ENCODE measurements at regions not wholly inside any gene's neighbourhood (a gene's known extent, or its start where the extent isn't known, plus 50 kb on each side); places are given as distances from the start of the nearest gene placed in this dataset.
"Not testable (repeated sequence)": the region's sequence is repeated elsewhere in the genome, so short reads cannot be mapped to it uniquely, and the experiment has no call there.

DNA sequence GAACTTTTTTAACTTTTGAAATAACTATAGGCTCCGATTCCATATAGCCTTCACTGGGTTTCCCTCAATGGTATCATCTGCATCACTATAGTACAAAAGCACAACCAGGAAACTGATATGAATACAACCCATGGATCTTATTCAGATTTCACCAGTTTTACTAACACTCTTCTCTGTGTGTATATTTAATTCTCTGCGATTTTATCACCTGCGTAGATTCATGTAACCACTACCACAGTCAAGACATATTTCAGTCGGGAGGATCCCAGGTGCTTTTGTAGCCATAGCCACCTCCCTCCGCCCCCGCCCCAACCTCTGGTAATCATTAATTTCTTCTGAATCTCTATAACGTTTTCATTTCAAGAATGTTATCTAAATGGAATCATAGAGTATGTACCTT lies 82.8 kb upstream of the C7orf33 start:
- ChIA-PET POLR2A (no interaction called here), CTCF (no interaction called here)
- Histone ChIP-seq H3K4me3 (ENCODE audit: control insufficient read depth in 1 of 7, extremely low read depth in 1 of 7, insufficient read depth in 4 of 7, low read depth in 2 of 7, low read length in 6 of 7) (no peak overlapping the region), H3K36me3 (ENCODE audit: control insufficient read depth in 4 of 4, insufficient read depth in 4 of 4, low read length in 3 of 4) (no peaks in the 10 kb centered on the region), H3K27ac (ENCODE audit: insufficient read depth in 1 of 2, low read depth in 1 of 2, low read length in 2 of 2, poor library complexity in 1 of 2, severe bottlenecking in 2 of 2) (no peak overlapping the region), H3K9me3 (ENCODE audit: control extremely low read depth in 1 of 5, control insufficient read depth in 4 of 5, insufficient read depth in 2 of 5, low read depth in 1 of 5, low read length in 4 of 5) (no peaks in the 10 kb centered on the region), H3K4me1 (ENCODE audit: control extremely low read depth in 1 of 4, control insufficient read depth in 4 of 4, insufficient read depth in 4 of 4, low read length in 3 of 4) (no peaks in the 10 kb centered on the region), H3K27me3 (replicated peaks in 2 of 5; ENCODE audit: control insufficient read depth in 4 of 5, insufficient read depth in 5 of 5, low read length in 4 of 5) (peaks cover 0 to 2% (median 0%) of the 10 kb centered on the region in 5 experiments)
- DNase-seq = no peak
- 100% methylated on average over 3 of the region's 7 CpGs for WGBS (ENCODE audit: insufficient coverage)

- Histone ChIP-seq H3K27ac (ENCODE audit: insufficient read depth in 1 of 2, low read depth in 1 of 2, low read length in 2 of 2, poor library complexity in 1 of 2, severe bottlenecking in 2 of 2) (no peak overlapping the region), H3K4me3 (ENCODE audit: control insufficient read depth in 1 of 7, extremely low read depth in 1 of 7, insufficient read depth in 4 of 7, low read depth in 2 of 7, low read length in 6 of 7) (no peak overlapping the region), H3K27me3 (replicated peaks in 2 of 5; ENCODE audit: control insufficient read depth in 4 of 5, insufficient read depth in 5 of 5, low read length in 4 of 5) (no peaks in the 10 kb centered on the region), H3K9me3 (ENCODE audit: control extremely low read depth in 1 of 5, control insufficient read depth in 4 of 5, insufficient read depth in 2 of 5, low read depth in 1 of 5, low read length in 4 of 5) (peaks cover 0 to 1% (median 0%) of the 10 kb centered on the region in 5 experiments), H3K4me1 (ENCODE audit: control extremely low read depth in 1 of 4, control insufficient read depth in 4 of 4, insufficient read depth in 4 of 4, low read length in 3 of 4) (no peaks in the 10 kb centered on the region), H3K36me3 (ENCODE audit: control insufficient read depth in 4 of 4, insufficient read depth in 4 of 4, low read length in 3 of 4) (no peaks in the 10 kb centered on the region)
- ChIA-PET POLR2A (no interaction called here), CTCF (no interaction called here)
- 89% methylated on average over 3 of the region's 4 CpGs for WGBS (ENCODE audit: insufficient coverage)
- no peak for DNase-seq
Observed at GRCh38 chr7:148514236-148514635, 76.3 kb upstream of the C7orf33 start.

DNA sequence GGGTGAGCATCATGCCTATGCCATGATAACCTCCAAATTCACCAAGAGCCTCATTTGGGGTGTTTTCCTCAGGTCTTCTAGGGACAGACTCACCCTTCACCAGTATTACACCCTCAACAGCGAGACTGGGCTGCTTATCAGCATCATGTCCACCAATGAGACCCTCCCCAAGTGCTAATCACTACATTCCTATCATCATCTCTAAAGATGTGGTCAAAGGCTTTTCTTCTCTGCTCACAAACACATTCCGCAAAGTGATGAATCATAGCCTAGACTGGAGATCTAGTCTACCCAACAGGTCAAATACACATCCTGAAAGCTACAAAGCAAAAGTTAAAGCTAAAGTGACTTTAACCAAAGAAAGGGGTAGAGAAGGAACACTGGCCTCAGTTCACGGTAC lies 75.3 kb upstream of the C7orf33 start:
- Histone ChIP-seq H3K27me3 (replicated peaks in 2 of 5; ENCODE audit: control insufficient read depth in 4 of 5, insufficient read depth in 5 of 5, low read length in 4 of 5) (no peaks in the 10 kb centered on the region), H3K27ac (ENCODE audit: insufficient read depth in 1 of 2, low read depth in 1 of 2, low read length in 2 of 2, poor library complexity in 1 of 2, severe bottlenecking in 2 of 2) (no peak overlapping the region), H3K9me3 (ENCODE audit: control extremely low read depth in 1 of 5, control insufficient read depth in 4 of 5, insufficient read depth in 2 of 5, low read depth in 1 of 5, low read length in 4 of 5) (peaks cover 0 to 1% (median 0%) of the 10 kb centered on the region in 5 experiments), H3K36me3 (ENCODE audit: control insufficient read depth in 4 of 4, insufficient read depth in 4 of 4, low read length in 3 of 4) (no peaks in the 10 kb centered on the region), H3K4me1 (ENCODE audit: control extremely low read depth in 1 of 4, control insufficient read depth in 4 of 4, insufficient read depth in 4 of 4, low read length in 3 of 4) (no peaks in the 10 kb centered on the region), H3K4me3 (ENCODE audit: control insufficient read depth in 1 of 7, extremely low read depth in 1 of 7, insufficient read depth in 4 of 7, low read depth in 2 of 7, low read length in 6 of 7) (no peak overlapping the region)
- no peak for DNase-seq
- CTCF ChIA-PET = no interaction called here
- POLR2A ChIA-PET = no interaction called here
- WGBS (ENCODE audit: insufficient coverage) = 95% methylated on average over 2 of the region's 3 CpGs

DNA sequence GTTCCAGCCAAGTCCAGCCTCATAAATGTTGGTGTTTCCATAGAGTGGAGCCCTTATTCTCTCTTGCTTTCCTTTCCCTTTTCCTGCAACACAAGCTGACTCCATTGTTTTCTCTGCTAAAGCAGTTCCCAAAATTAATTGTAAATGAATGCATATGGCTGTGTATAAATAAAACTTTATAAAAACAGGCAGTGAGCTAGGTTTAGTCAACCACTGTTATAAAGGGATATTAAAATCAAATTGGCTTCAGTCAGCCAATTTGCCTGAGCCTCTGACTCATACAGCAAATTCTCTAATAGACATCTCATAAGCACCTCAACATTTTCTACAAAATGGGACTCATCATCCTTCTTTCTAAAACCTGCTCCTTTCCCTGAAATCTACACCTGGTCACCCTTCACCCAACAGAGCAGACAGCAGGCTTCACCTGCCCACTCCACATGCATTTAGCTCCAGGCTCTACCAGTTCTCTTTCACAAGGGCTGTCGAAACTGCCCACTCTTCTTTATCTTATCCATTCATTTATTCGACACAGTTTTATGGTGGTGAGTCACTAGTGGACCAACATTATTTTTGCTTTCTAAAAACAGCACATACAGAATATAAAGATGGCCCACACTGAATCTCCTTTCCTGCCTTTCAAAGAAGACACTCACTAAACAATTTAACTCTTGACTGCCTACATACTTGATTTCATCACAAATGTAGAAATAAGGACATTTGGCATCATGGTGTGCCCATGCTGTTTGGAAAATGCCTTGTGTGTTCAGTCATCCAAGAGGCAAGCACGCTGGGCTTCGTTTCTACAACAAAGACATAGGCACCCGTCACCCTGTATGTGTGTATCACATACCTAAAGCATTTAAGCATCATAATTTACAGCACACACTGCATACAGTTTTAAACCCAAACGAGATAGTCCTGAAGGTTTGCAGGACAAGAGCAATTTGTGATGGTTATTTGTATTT lies 74.6 kb upstream of the C7orf33 start:
- WGBS (ENCODE audit: insufficient coverage) = 75% methylated on average over 4 of the region's 6 CpGs
- no peaks in the 10 kb centered on the region for H3K4me1 ChIP-seq (ENCODE audit: control extremely low read depth in 1 of 4, control insufficient read depth in 4 of 4, insufficient read depth in 4 of 4, low read length in 3 of 4)

DNA sequence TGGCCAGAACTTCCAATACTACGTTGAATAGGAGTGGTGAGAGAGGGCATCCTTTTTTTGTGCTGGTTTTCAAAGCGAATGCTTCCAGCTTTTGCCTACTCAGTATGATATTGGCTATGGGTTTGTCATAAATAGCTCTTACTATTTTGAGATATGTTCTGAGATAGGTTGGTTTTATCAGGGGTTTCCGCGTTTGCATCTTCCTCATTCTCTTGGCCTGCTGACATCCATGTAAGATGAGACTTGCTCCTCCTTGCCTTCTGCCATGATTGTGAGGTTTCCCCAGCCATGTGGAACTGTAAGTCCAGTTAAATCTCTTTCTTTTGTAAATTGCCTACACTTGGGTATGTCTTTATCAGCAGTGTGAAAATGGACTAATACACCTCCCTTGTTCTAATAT lies 71.2 kb upstream of the C7orf33 start:
- no CpG with 5 or more reads among the region's 4 CpGs for whole genome bisulfite sequencing (ENCODE audit: insufficient coverage)
- not testable (repeated sequence) for H3K4me3 ChIP-seq (ENCODE audit: control insufficient read depth in 1 of 7, extremely low read depth in 1 of 7, insufficient read depth in 4 of 7, low read depth in 2 of 7, low read length in 6 of 7); H3K27me3 ChIP-seq (replicated peaks in 2 of 5; ENCODE audit: control insufficient read depth in 4 of 5, insufficient read depth in 5 of 5, low read length in 4 of 5); H3K4me1 ChIP-seq (ENCODE audit: control extremely low read depth in 1 of 4, control insufficient read depth in 4 of 4, insufficient read depth in 4 of 4, low read length in 3 of 4); H3K9me3 ChIP-seq (ENCODE audit: control extremely low read depth in 1 of 5, control insufficient read depth in 4 of 5, insufficient read depth in 2 of 5, low read depth in 1 of 5, low read length in 4 of 5); H3K36me3 ChIP-seq (ENCODE audit: control insufficient read depth in 4 of 4, insufficient read depth in 4 of 4, low read length in 3 of 4); H3K27ac ChIP-seq (ENCODE audit: insufficient read depth in 1 of 2, low read depth in 1 of 2, low read length in 2 of 2, poor library complexity in 1 of 2, severe bottlenecking in 2 of 2)
- CTCF ChIA-PET = interaction anchor here (0.9 to 1.2 kb wide), 3 partner anchors 10 to 488 kb away, joined by 3 read pairs; no protein-coding TSS in a partner anchor
- DNase-seq = peak in 2 of 3 donors; percentile 10 to 35
- POLR2A ChIA-PET = interaction anchor here (0.6 kb wide), 1 partner anchor 185 kb away, joined by 3 read pairs; no protein-coding TSS in a partner anchor

More for the DNA sequence above, 74.6 kb upstream of the C7orf33 start:
- DNase-seq = no peak
- no peaks in the 10 kb centered on the region for H3K36me3 ChIP-seq (ENCODE audit: control insufficient read depth in 4 of 4, insufficient read depth in 4 of 4, low read length in 3 of 4)
- peaks cover 0 to 1% (median 0%) of the 10 kb centered on the region in 5 experiments for H3K9me3 ChIP-seq (ENCODE audit: control extremely low read depth in 1 of 5, control insufficient read depth in 4 of 5, insufficient read depth in 2 of 5, low read depth in 1 of 5, low read length in 4 of 5)
- CTCF ChIA-PET = interaction anchor here (0.5 to 0.9 kb wide), 2 partner anchors 10 to 20 kb away, joined by 3 read pairs; no protein-coding TSS in a partner anchor
- no peak overlapping the region for H3K27ac ChIP-seq (ENCODE audit: insufficient read depth in 1 of 2, low read depth in 1 of 2, low read length in 2 of 2, poor library complexity in 1 of 2, severe bottlenecking in 2 of 2)
- H3K4me3 ChIP-seq (ENCODE audit: control insufficient read depth in 1 of 7, extremely low read depth in 1 of 7, insufficient read depth in 4 of 7, low read depth in 2 of 7, low read length in 6 of 7) = no peak overlapping the region
- no peaks in the 10 kb centered on the region for H3K27me3 ChIP-seq (replicated peaks in 2 of 5; ENCODE audit: control insufficient read depth in 4 of 5, insufficient read depth in 5 of 5, low read length in 4 of 5)
- POLR2A ChIA-PET = no interaction called here

GRCh38 chr7:148521271-148521670 lies 69.3 kb upstream of the C7orf33 start:
- ChIA-PET POLR2A (no interaction called here), CTCF (no interaction called here)
- no peaks in the 10 kb centered on the region for H3K36me3 ChIP-seq (ENCODE audit: control insufficient read depth in 4 of 4, insufficient read depth in 4 of 4, low read length in 3 of 4)
- WGBS (ENCODE audit: insufficient coverage) = 91% methylated on average over 7 of the region's 7 CpGs
- no peaks in the 10 kb centered on the region for H3K9me3 ChIP-seq (ENCODE audit: control extremely low read depth in 1 of 5, control insufficient read depth in 4 of 5, insufficient read depth in 2 of 5, low read depth in 1 of 5, low read length in 4 of 5)
- H3K27ac ChIP-seq (ENCODE audit: insufficient read depth in 1 of 2, low read depth in 1 of 2, low read length in 2 of 2, poor library complexity in 1 of 2, severe bottlenecking in 2 of 2) = no peak overlapping the region
- H3K4me3 ChIP-seq (ENCODE audit: control insufficient read depth in 1 of 7, extremely low read depth in 1 of 7, insufficient read depth in 4 of 7, low read depth in 2 of 7, low read length in 6 of 7) = no peak overlapping the region
- no peaks in the 10 kb centered on the region for H3K27me3 ChIP-seq (replicated peaks in 2 of 5; ENCODE audit: control insufficient read depth in 4 of 5, insufficient read depth in 5 of 5, low read length in 4 of 5)
- no peaks in the 10 kb centered on the region for H3K4me1 ChIP-seq (ENCODE audit: control extremely low read depth in 1 of 4, control insufficient read depth in 4 of 4, insufficient read depth in 4 of 4, low read length in 3 of 4)
- DNase-seq = no peak

DNA sequence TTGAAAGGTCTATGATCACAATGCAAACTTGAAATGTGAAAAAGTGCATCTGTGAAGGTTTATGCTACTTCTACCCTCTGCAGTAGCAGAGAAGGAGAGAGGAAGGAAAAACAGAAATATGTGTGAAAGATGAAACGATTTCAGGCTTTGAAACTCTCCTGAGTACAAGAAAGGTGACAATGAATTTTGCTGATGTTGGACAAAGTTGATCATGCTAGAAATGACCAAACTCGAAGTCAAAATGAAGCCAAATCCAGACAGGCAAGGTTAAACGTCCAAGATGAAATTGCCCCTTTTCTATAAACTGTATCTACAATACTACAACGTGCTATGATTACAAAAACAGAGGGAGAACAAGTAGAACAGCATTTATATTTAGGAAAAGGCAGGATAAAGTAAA lies 67.0 kb upstream of the C7orf33 start:
- 40% methylated on average over 1 of the region's 4 CpGs for WGBS (ENCODE audit: insufficient coverage)
- no peaks in the 10 kb centered on the region for H3K9me3 ChIP-seq (ENCODE audit: control extremely low read depth in 1 of 5, control insufficient read depth in 4 of 5, insufficient read depth in 2 of 5, low read depth in 1 of 5, low read length in 4 of 5)
- H3K27ac ChIP-seq (ENCODE audit: insufficient read depth in 1 of 2, low read depth in 1 of 2, low read length in 2 of 2, poor library complexity in 1 of 2, severe bottlenecking in 2 of 2) = no peak overlapping the region
- no peak overlapping the region for H3K4me3 ChIP-seq (ENCODE audit: control insufficient read depth in 1 of 7, extremely low read depth in 1 of 7, insufficient read depth in 4 of 7, low read depth in 2 of 7, low read length in 6 of 7)
- no peaks in the 10 kb centered on the region for H3K27me3 ChIP-seq (replicated peaks in 2 of 5; ENCODE audit: control insufficient read depth in 4 of 5, insufficient read depth in 5 of 5, low read length in 4 of 5)
- ChIA-PET CTCF (interaction anchor here (1.2 kb wide), 1 partner anchor 33 kb away, joined by 3 read pairs; no protein-coding TSS in a partner anchor), POLR2A (no interaction called here)
- H3K36me3 ChIP-seq (ENCODE audit: control insufficient read depth in 4 of 4, insufficient read depth in 4 of 4, low read length in 3 of 4) = no peaks in the 10 kb centered on the region
- no peak for DNase-seq
- H3K4me1 ChIP-seq (ENCODE audit: control extremely low read depth in 1 of 4, control insufficient read depth in 4 of 4, insufficient read depth in 4 of 4, low read length in 3 of 4) = no peaks in the 10 kb centered on the region
